Breast epithelium (tissue), 4 donors: ENCODE measurements at regions not wholly inside any gene's neighbourhood (a gene's known extent, or its start where the extent isn't known, plus 50 kb on each side); places are given as distances from the start of the nearest gene placed in this dataset.
"Not testable (repeated sequence)": the region's sequence is repeated elsewhere in the genome, so short reads cannot be mapped to it uniquely, and the experiment has no call there.

Source experiments
- DNase-seq, 2 donors: peaks; one replicate each; pipeline ENCODE4 v3.0.0-alpha.2; 2019; ENCODE audit warnings: low spot score in 2 of 2
- H3K27ac ChIP-seq, 2 donors: fragments of 200-600 bp; sonication (generic) in 1 of 2; one replicate each; pipeline ENCODE4 v1.5.1; 2016 to 2019; ENCODE audit warnings: mild to moderate bottlenecking in 1 of 2
- H3K27me3 ChIP-seq, 2 donors: fragments of 200-600 bp; sonication (generic) in 1 of 2; one replicate each; pipeline versions ENCODE4 v1.5.1 to v1.6.0; 2017 to 2019; ENCODE audit warnings: control low read depth in 1 of 2, mild to moderate bottlenecking in 1 of 2
- H3K36me3 ChIP-seq: fragments of 200-600 bp; one replicate; pipeline ENCODE4 v1.5.1; 2019
- H3K4me1 ChIP-seq, 2 donors: fragments of 200-600 bp; sonication (generic); one replicate each; pipeline ENCODE4 v1.5.1; 2016 to 2019; ENCODE audit warnings: control low read depth in 1 of 2
- H3K4me3 ChIP-seq, 3 donors: fragments of 200-600 bp; sonication (generic); 1 replicate in 2 of 3; 2 replicates in 1 of 3; pipeline ENCODE4 v1.5.1; 2016 to 2019; ENCODE audit warnings: mild to moderate bottlenecking in 3 of 3, moderate library complexity in 2 of 3
- H3K9me3 ChIP-seq, 2 donors: fragments of 200-600 bp; sonication (generic) in 1 of 2; one replicate each; pipeline ENCODE4 v1.5.1; 2016 to 2019; ENCODE audit warnings: control low read depth in 1 of 2
- CTCF ChIP-seq, 3 donors: fragments of 450-650 bp; IDR thresholded peaks; one replicate each; pipeline ENCODE4 v1.5.1; 2016 to 2017; ENCODE audit warnings: antibody characterized with exemption in 3 of 3, mild to moderate bottlenecking in 3 of 3, moderate library complexity in 3 of 3
- POLR2A ChIP-seq: fragments of 450-650 bp; IDR thresholded peaks from one replicate; pipeline ENCODE4 v1.6.1; 2016; ENCODE audit warnings: antibody characterized with exemption, mild to moderate bottlenecking, moderate library complexity
- POLR2AphosphoS5 ChIP-seq, 3 donors: sonication (generic); formaldehyde crosslinking; IDR thresholded peaks; one replicate each; pipeline ENCODE4 v1.6.1; 2017; ENCODE audit warnings: antibody characterized with exemption in 3 of 3
- intact Hi-C: fragments of 100-400 bp; cut with DNase I; formaldehyde crosslinking; loops from one replicate; pipeline ENCODE4 v1.15.1; 2023; ENCODE audit warnings: low total_unique reads

GRCh38 chr2:42998721-42999120 is 206.3 kb upstream of the HAAO start:
- Histone ChIP-seq H3K9me3 (peaks cover 0 to 9% of the 10 kb centered on the region in 2 donors), H3K4me1 (no peaks in the 10 kb centered on the region), H3K27me3 (no peaks in the 10 kb centered on the region), H3K36me3 (no peaks in the 10 kb centered on the region), H3K27ac (no peak overlapping the region), H3K4me3 (no peak overlapping the region)
- intact Hi-C loops, result no loop called here
- peak in 1 of 2 donors; percentile 11 for DNase-seq
- TF ChIP-seq POLR2A (no peak), CTCF (IDR thresholded peaks at IDR 0.05) (no peak), POLR2AphosphoS5 (IDR thresholded peaks at IDR 0.05) (no peak)

GRCh38 chr2:42996528-42996927 is 204.1 kb upstream of the HAAO start:
- Histone ChIP-seq H3K9me3 (peaks cover 0 to 9% of the 10 kb centered on the region in 2 donors), H3K27ac (no peak overlapping the region), H3K36me3 (no peaks in the 10 kb centered on the region), H3K4me3 (no peak overlapping the region), H3K4me1 (no peaks in the 10 kb centered on the region), H3K27me3 (no peaks in the 10 kb centered on the region)
- intact Hi-C loops, result no loop called here
- TF ChIP-seq POLR2A (no peak), CTCF (IDR thresholded peaks at IDR 0.05) (no peak)
- DNase-seq, result peak in 1 of 2 donors; percentile 2

- H3K36me3 ChIP-seq, result no peaks in the 10 kb centered on the region
- intact Hi-C loops, result no loop called here
These were observed 203.5 kb upstream of the HAAO start for GRCh38 chr2:42995752-42996422.

GRCh38 chr2:42989283-42990081 is 197.1 kb upstream of the HAAO start:
- DNase-seq, result not testable (repeated sequence)

More at GRCh38 chr2:42995752-42996422, 203.5 kb upstream of the HAAO start:
- H3K9me3 ChIP-seq, result peaks cover 0 to 9% of the 10 kb centered on the region in 2 donors
- no peaks in the 10 kb centered on the region for H3K4me1 ChIP-seq
- H3K27ac ChIP-seq, result no peak overlapping the region
- DNase-seq, result no peak
- TF ChIP-seq POLR2A (no peak), POLR2AphosphoS5 (IDR thresholded peaks at IDR 0.05) (no peak), CTCF (IDR thresholded peaks at IDR 0.05) (no peak)
- no peaks in the 10 kb centered on the region for H3K27me3 ChIP-seq
- H3K4me3 ChIP-seq, result no peak overlapping the region

GRCh38 chr2:42988055-42988454 is 195.7 kb upstream of the HAAO start:
- H3K27me3 ChIP-seq, intact Hi-C loops, H3K36me3 ChIP-seq, H3K27ac ChIP-seq, H3K9me3 ChIP-seq, H3K4me1 ChIP-seq, H3K4me3 ChIP-seq, DNase-seq: not testable (repeated sequence)

More at GRCh38 chr2:42989283-42990081, 197.1 kb upstream of the HAAO start:
- H3K27me3 ChIP-seq, H3K4me1 ChIP-seq, H3K27ac ChIP-seq, H3K36me3 ChIP-seq, H3K9me3 ChIP-seq, H3K4me3 ChIP-seq, intact Hi-C loops: not testable (repeated sequence)
